K562 (cell line): ENCODE measurements at regions not wholly inside any gene's neighbourhood (a gene's known extent, or its start where the extent isn't known, plus 50 kb on each side); places are given as distances from the start of the nearest gene placed in this dataset.

Experiments used
- ATAC-seq: fragments of 200-7000 bp; cut with Tn5 transposase; 3 replicates; pipeline ENCODE4 v1.9.1; 2020; ENCODE audit warnings: moderate library complexity
- BruUV-seq: library from RNA; stranded (reverse); fragments of 400-500 nt; replicated peaks from 2 replicates; lab custom pipeline; 2021; lab: Mats Ljungman, UMichigan
- CTCF ChIA-PET: fragments of 300-600 bp; formaldehyde crosslinking; extraction: SDS; loops from one replicate; lab custom pipeline; 2021; ENCODE audit warnings: low intra/inter-chr PET ratio; lab: Yijun Ruan, JAX
- POLR2A ChIA-PET: fragments of 300-600, 350-650 bp; sonication (Branson Sonifier 250); formaldehyde crosslinking; extraction: SDS; loops from one replicate; lab custom pipeline; 2021; ENCODE audit warnings: antibody characterized with exemption, inconsistent platforms; lab: Yijun Ruan, JAX
- DNase-seq, 4 experiments: peaks; one replicate each; pipeline versions ENCODE4 v3.0.0 to v3.0.0-alpha.2; 2011 to 2018; ENCODE audit warnings: low spot score in 3 of 4, mixed read lengths in 3 of 4; ENCODE audit errors: extremely low read depth in 1 of 4
- FAIRE-seq: peaks from 2 replicates; lab custom pipeline; 2011; peaks lifted over from hg19 to GRCh38; lab: Jason Lieb, UNC
- H2AFZ ChIP-seq: 2 replicates; pipeline ENCODE4 v1.6.0; 2011; ENCODE audit warnings: low read depth, low read length, control low read depth, inconsistent platforms
- H3K27ac ChIP-seq: fragments of 200-600 bp; 3 replicates; pipeline ENCODE4 v1.8.0; 2011; ENCODE audit warnings: low read depth, mild to moderate bottlenecking, control low read depth, inconsistent platforms, low read length, moderate library complexity, mixed read lengths; ENCODE audit errors: extremely low read depth
- H3K27me3 ChIP-seq, 2 experiments: fragments of 300-600 bp in 1 of 2; 2 replicates in 1 of 2; 3 replicates in 1 of 2; pipeline versions ENCODE4 v1.6.0 to v1.8.0; 2011; ENCODE audit warnings: inconsistent platforms in 2 of 2, low read length in 2 of 2, mild to moderate bottlenecking in 1 of 2, mixed read lengths in 1 of 2, moderate library complexity in 1 of 2; ENCODE audit not compliant: control insufficient read depth in 2 of 2, insufficient read depth in 2 of 2
- H3K36me3 ChIP-seq: fragments of 300-600 bp; 3 replicates; pipeline ENCODE4 v1.8.0; 2011; ENCODE audit warnings: mild to moderate bottlenecking, low read length, inconsistent platforms; ENCODE audit not compliant: control insufficient read depth, insufficient read depth
- H3K4me1 ChIP-seq, 2 experiments: fragments of 200-600 bp in 1 of 2; replicated peaks in 1 of 2; 2 replicates in 1 of 2; 3 replicates in 1 of 2; pipeline versions ENCODE4 v1.5.1 to v1.8.0; 2011; ENCODE audit warnings: inconsistent platforms in 2 of 2, low read length in 2 of 2, mild to moderate bottlenecking in 1 of 2, mixed read lengths in 1 of 2, moderate library complexity in 1 of 2; ENCODE audit not compliant: control insufficient read depth in 2 of 2, insufficient read depth in 2 of 2
- H3K4me2 ChIP-seq: 2 replicates; pipeline ENCODE4 v1.6.1; 2011; ENCODE audit warnings: low read length, control low read depth, inconsistent platforms, mixed read lengths; ENCODE audit not compliant: insufficient read depth
- H3K4me3 ChIP-seq: fragments of 200-600 bp; sonication (generic), shearing (Covaris generic); 2 replicates; pipeline ENCODE4 v1.5.1; 2016; ENCODE audit warnings: control low read depth, inconsistent platforms
- H3K79me2 ChIP-seq: fragments of 200-600 bp; 3 replicates; pipeline ENCODE4 v1.8.0; 2011; ENCODE audit warnings: low read length, inconsistent platforms; ENCODE audit not compliant: control insufficient read depth, insufficient read depth
- H3K9ac ChIP-seq, 2 experiments: 2 replicates each; pipeline versions ENCODE4 v1.6.0 to v1.6.1; 2011; ENCODE audit warnings: low read depth in 2 of 2, low read length in 2 of 2, control low read depth in 1 of 2, inconsistent platforms in 1 of 2, mild to moderate bottlenecking in 1 of 2, mixed read lengths in 1 of 2; ENCODE audit not compliant: insufficient read depth in 1 of 2
- H3K9me1 ChIP-seq: one replicate; pipeline ENCODE4 v1.6.0; 2011; ENCODE audit warnings: inconsistent platforms, mild to moderate bottlenecking, low read length, moderate library complexity; ENCODE audit not compliant: control insufficient read depth, insufficient read depth
- H3K9me3 ChIP-seq: replicated peaks from 2 replicates; pipeline ENCODE4 v1.5.1; 2011; ENCODE audit warnings: low read depth, low read length, inconsistent platforms; ENCODE audit not compliant: control insufficient read depth, insufficient read depth
- H4K20me1 ChIP-seq: replicated peaks from 2 replicates; pipeline ENCODE4 v1.6.1; 2011; ENCODE audit warnings: low read length, inconsistent platforms, mixed read lengths; ENCODE audit not compliant: control insufficient read depth, insufficient read depth
- BCLAF1 ChIP-seq, 2 experiments: fragments of 450-650 bp in 1 of 2; IDR thresholded peaks; 2 replicates each; pipeline ENCODE4 v1.6.1; 2011 to 2017; ENCODE audit warnings: low read depth in 2 of 2, antibody characterized with exemption in 1 of 2, borderline replicate concordance in 1 of 2, low read length in 1 of 2, mild to moderate bottlenecking in 1 of 2, mixed read lengths in 1 of 2; ENCODE audit not compliant: control insufficient read depth in 1 of 2
- CEBPG ChIP-seq, 3 experiments: fragments of 200-800 bp in 1 of 3; sonication (Bioruptor generic) in 1 of 3; sonication (generic) in 1 of 3; formaldehyde crosslinking in 1 of 3; IDR thresholded peaks in 2 of 3; conservative IDR thresholded peaks in 1 of 3; 2 replicates each; pipeline versions ENCODE4 v1.6.1 to v1.8.0; 2016 to 2022; ENCODE audit warnings: missing compliant biosample characterization in 2 of 3, missing genetic modification characterization in 2 of 3, mild to moderate bottlenecking in 1 of 3, missing genetic modification reagents in 1 of 3
- CHCHD3 ChIP-seq: fragments of 250-450 bp; sonication (Bioruptor Pico); IDR thresholded peaks from 2 replicates; pipeline ENCODE4 v2.1.2; 2022; ENCODE audit warnings: mild to moderate bottlenecking
- ESRRB ChIP-seq: fragments of 250-450 bp; sonication (Bioruptor Pico); IDR thresholded peaks from 2 replicates; pipeline ENCODE4 v1.5.0; 2020; ENCODE audit warnings: mild to moderate bottlenecking, moderate library complexity, borderline replicate concordance
- MEIS2 ChIP-seq: fragments of 450-650 bp; IDR thresholded peaks from 2 replicates; pipeline ENCODE4 v1.6.1; 2014; ENCODE audit warnings: mild to moderate bottlenecking; ENCODE audit not compliant: partially characterized antibody
- RBM15 ChIP-seq: fragments of 200-400 bp; formaldehyde crosslinking; IDR thresholded peaks from 2 replicates; pipeline ENCODE4 v1.6.1; 2018; ENCODE audit warnings: mild to moderate bottlenecking, low read length, moderate library complexity; ENCODE audit not compliant: insufficient read depth
- SFPQ ChIP-seq: fragments of 200-400 bp; formaldehyde crosslinking; IDR thresholded peaks from 2 replicates; pipeline ENCODE4 v1.6.1; 2017; ENCODE audit warnings: mild to moderate bottlenecking, low read depth, low read length, moderate library complexity
- SRSF9 ChIP-seq: fragments of 200-400 bp; formaldehyde crosslinking; IDR thresholded peaks from 2 replicates; pipeline ENCODE4 v1.6.1; 2017; ENCODE audit warnings: low read depth, low read length, borderline replicate concordance
- TGIF2 ChIP-seq: sonication (generic); formaldehyde crosslinking; IDR thresholded peaks from 2 replicates; pipeline ENCODE4 v1.8.1; 2022; ENCODE audit warnings: mild to moderate bottlenecking, missing genetic modification reagents, moderate library complexity
- TSC22D4 ChIP-seq: fragments of 450-650 bp; IDR thresholded peaks from 2 replicates; pipeline ENCODE4 v1.6.1; 2016; ENCODE audit warnings: missing genetic modification characterization, missing biosample characterization, control low read depth
- WHSC1 ChIP-seq: IDR thresholded peaks from one replicate; pipeline ENCODE4 v1.6.1; 2012; ENCODE audit warnings: low read length, control low read depth, inconsistent platforms
- YY1 ChIP-seq, 3 experiments: IDR thresholded peaks; 2 replicates each; pipeline ENCODE4 v1.6.1; 2011; ENCODE audit warnings: low read length in 2 of 3, mild to moderate bottlenecking in 2 of 3, moderate library complexity in 2 of 3, borderline replicate concordance in 1 of 3, control low read depth in 1 of 3, low read depth in 1 of 3; ENCODE audit not compliant: insufficient read depth in 3 of 3, insufficient replicate concordance in 2 of 3, control insufficient read depth in 1 of 3, insufficient read length in 1 of 3; ENCODE audit errors: extremely low read depth in 1 of 3
- ZKSCAN3 ChIP-seq: fragments of 250-450 bp; sonication (Bioruptor Pico); IDR thresholded peaks from 2 replicates; pipeline ENCODE4 v1.4.0; 2020
- ZNF76 ChIP-seq: fragments of 250-450 bp; sonication (Bioruptor Pico); IDR thresholded peaks from 2 replicates; pipeline ENCODE4 v1.4.0; 2020; ENCODE audit warnings: mild to moderate bottlenecking, moderate library complexity, borderline replicate concordance
- WGBS: fragments of 100-300 bp; shearing (Covaris generic); methylation state at CpG from one replicate; pipeline ENCODE4 v1.1.6; 2016; ENCODE audit warnings: low coverage, mixed read lengths; ENCODE audit not compliant: insufficient coverage; ENCODE audit errors: missing lambda C conversion rate; 5-methylcytosine and 5-hydroxymethylcytosine counted together
- in situ Hi-C: fragments of 300-500 bp; cut with MboI; formaldehyde crosslinking; loops from 4 replicates; pipeline ENCODE4 v1.15.0; 2018; ENCODE audit warnings: inconsistent platforms, mixed read lengths
- intact Hi-C: fragments of 100-400 bp; cut with micrococcal nuclease; formaldehyde crosslinking; loops from 2 replicates; pipeline ENCODE4 v1.14.2; 2022

GRCh38 chr15:95610945-95611344 is 719.6 kb upstream of the NR2F2 start (continued):
- TF ChIP-seq RBM15: no peak
- TF ChIP-seq SFPQ: no peak
- no peak for TF ChIP-seq CEBPG (CRISPR knock-in tag; IDR thresholded peaks at IDR 0.05)
- TF ChIP-seq CEBPG (tag; conservative IDR thresholded peaks at IDR 0.05 in 1 of 2, IDR thresholded peaks at IDR 0.05 in 1 of 2): no peak
- TF ChIP-seq, all 486 proteins: peak for 0

- H3K9me3 ChIP-seq: no peaks in the 10 kb centered on the region
- CTCF ChIA-PET: no interaction called here
- H3K4me3 ChIP-seq: no peak overlapping the region
- intact Hi-C loops: no loop called here
- H3K4me1 ChIP-seq: no peaks in the 10 kb centered on the region
- no peak overlapping the region for H2AFZ ChIP-seq
- H3K36me3 ChIP-seq: no peaks in the 10 kb centered on the region; the same call in 2 of the 3 replicates
- H4K20me1 ChIP-seq: no peaks in the 10 kb centered on the region
- no peak overlapping the region for H3K27ac ChIP-seq
- no peak overlapping the region for H3K9ac ChIP-seq
- in situ Hi-C loops: no loop called here
- BruUV-seq: no TSS peak
- H3K79me2 ChIP-seq: no peaks in the 10 kb centered on the region
- DNase-seq (no peak), FAIRE-seq (no peak), ATAC-seq (no peak)
- H3K9me1 ChIP-seq: no peaks in the 10 kb centered on the region
- POLR2A ChIA-PET: no interaction called here
- H3K27me3 ChIP-seq: no peaks in the 10 kb centered on the region
- TF ChIP-seq ZKSCAN3 (CRISPR knock-in tag): no peak
- TF ChIP-seq TSC22D4: no peak
- TF ChIP-seq CHCHD3 (CRISPR knock-in tag): no peak
- no peak for TF ChIP-seq WHSC1
- TF ChIP-seq ESRRB: no peak
- TF ChIP-seq YY1 (IDR thresholded peaks at IDR 0.05; ENCODE audit: borderline replicate concordance in 1 of 3, control insufficient read depth in 1 of 3, extremely low read depth in 1 of 3, insufficient read depth in 3 of 3, insufficient read length in 1 of 3, insufficient replicate concordance in 2 of 3, low read depth in 1 of 3, low read length in 2 of 3): no peak
- TF ChIP-seq ZNF76 (CRISPR knock-in tag): no peak
- TF ChIP-seq TGIF2 (CRISPR knock-in tag): no peak
- TF ChIP-seq MEIS2: no peak
- no peak for TF ChIP-seq SRSF9
- TF ChIP-seq BCLAF1 (IDR thresholded peaks at IDR 0.05; ENCODE audit: borderline replicate concordance in 1 of 2, control insufficient read depth in 1 of 2, low read depth in 2 of 2, low read length in 1 of 2): no peak
- H3K4me2 ChIP-seq: no peak overlapping the region
- 15% methylated on average over 3 of the region's 3 CpGs for WGBS
Observed at GRCh38 chr15:95615436-95615835, 715.1 kb upstream of the NR2F2 start.
